IPS-18c (cell line): ENCODE measurements at regions not wholly inside any gene's neighbourhood (a gene's known extent, or its start where the extent isn't known, plus 50 kb on each side); places are given as distances from the start of the nearest gene placed in this dataset.
"Not testable (repeated sequence)": the region's sequence is repeated elsewhere in the genome, so short reads cannot be mapped to it uniquely, and the experiment has no call there.

Source experiments
- H3K4me3 ChIP-seq: 2 replicates; pipeline ENCODE4 v1.7.0; 2013; ENCODE audit warnings: low read depth, mild to moderate bottlenecking, low read length, moderate library complexity; ENCODE audit not compliant: insufficient read depth
- H3K9me3 ChIP-seq: one replicate; pipeline ENCODE4 v1.6.1; 2013; ENCODE audit warnings: mild to moderate bottlenecking, low read length, moderate library complexity; ENCODE audit not compliant: control insufficient read depth, insufficient read depth

- Histone ChIP-seq H3K4me3 (no peak overlapping the region), H3K9me3 (no peaks in the 10 kb centered on the region)
These were observed 288.8 kb downstream of the KIF2B start for GRCh38 chr17:54111576-54111975.

GRCh38 chr17:54117452-54117851 lies 294.7 kb downstream of the KIF2B start:
- H3K9me3 ChIP-seq: no peaks in the 10 kb centered on the region

DNA sequence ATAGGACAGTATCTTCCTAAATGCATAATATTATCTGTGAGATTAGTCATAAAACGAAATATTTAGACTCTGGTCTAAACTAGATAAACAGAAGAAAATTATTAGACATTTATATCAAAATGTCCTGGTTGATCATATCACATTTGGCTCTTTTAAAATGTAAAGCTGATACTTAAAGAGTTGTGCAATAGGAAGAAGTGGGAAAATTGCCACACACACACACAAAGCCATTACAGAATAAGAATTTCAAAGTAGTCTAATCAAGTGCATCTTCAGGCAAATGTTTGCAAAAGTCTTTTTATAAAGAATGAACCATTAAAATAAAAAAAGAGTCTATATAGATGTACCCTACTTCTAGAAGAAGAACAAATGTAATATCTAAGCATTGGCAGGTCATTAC lies 301.7 kb downstream of the KIF2B start:
- Histone ChIP-seq H3K4me3 (no peak overlapping the region), H3K9me3 (peaks cover 5% of the 10 kb centered on the region)

More at GRCh38 chr17:54117452-54117851, 294.7 kb downstream of the KIF2B start:
- H3K4me3 ChIP-seq: no peak overlapping the region

DNA sequence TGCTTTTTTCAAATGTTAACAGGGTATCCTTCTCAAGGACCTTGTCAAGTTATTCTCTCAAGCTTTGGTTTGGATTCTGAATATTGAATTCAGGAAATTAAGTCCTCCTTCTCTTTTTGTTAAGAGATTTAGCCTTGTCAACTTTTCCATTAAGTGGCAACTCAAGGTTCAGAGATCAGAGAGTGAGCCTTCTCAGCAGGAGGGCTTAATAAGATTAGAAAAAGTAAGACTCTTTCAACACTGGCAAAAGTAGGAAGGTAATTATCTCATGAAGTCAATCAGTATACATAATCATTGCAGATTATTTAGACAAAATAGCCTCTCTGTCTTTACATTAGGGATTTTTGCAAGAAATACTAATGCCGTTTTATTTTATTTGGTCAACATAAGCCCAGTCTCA lies 330.7 kb downstream of the KIF2B start:
- Histone ChIP-seq H3K4me3 (no peak overlapping the region), H3K9me3 (no peaks in the 10 kb centered on the region)

GRCh38 chr17:54157542-54157941 lies 334.8 kb downstream of the KIF2B start:
- no peak overlapping the region for H3K4me3 ChIP-seq
- H3K9me3 ChIP-seq: no peaks in the 10 kb centered on the region

GRCh38 chr17:54172096-54172984 lies 349.6 kb downstream of the KIF2B start:
- no peaks in the 10 kb centered on the region for H3K9me3 ChIP-seq
- no peak overlapping the region for H3K4me3 ChIP-seq

DNA sequence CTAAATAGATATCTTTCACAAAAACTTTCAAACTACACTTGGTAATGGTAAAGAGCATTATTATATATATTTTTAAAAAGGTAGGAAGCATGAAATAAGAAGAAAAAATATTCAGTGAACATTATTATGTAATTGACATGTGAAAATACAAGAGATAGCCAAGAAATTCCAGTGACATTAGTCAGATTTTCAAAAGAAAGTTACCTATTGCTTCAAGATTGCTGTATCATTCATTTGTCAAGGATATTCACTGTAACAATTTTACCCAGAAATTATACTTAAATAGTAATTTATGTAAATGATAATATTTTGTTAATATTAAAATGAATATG lies 350.2 kb downstream of the KIF2B start:
- Histone ChIP-seq H3K4me3 (no peak overlapping the region), H3K9me3 (no peaks in the 10 kb centered on the region)

- no peak overlapping the region for H3K4me3 ChIP-seq
These were observed 355.0 kb downstream of the KIF2B start for GRCh38 chr17:54177606-54178308.

DNA sequence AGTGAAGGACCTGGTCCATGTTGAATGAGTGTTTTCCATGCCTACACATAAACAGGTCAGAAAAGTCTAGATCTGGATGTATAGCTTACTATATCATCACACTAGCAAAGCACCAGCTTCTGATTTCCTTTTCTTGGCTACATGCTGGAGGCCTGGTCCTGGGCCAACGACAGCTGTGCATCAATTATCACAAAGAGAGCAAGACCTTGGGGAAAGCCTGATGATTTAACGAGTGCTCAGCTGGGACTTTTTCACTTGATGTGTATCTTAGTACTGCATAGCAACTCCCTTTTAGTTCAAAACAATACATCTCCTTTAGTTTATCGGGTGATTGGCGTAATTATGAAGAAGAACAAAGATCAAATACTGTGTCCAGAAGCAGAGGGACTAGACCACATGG lies 358.2 kb downstream of the KIF2B start:
- no peaks in the 10 kb centered on the region for H3K9me3 ChIP-seq
- no peak overlapping the region for H3K4me3 ChIP-seq

More at GRCh38 chr17:54177606-54178308, 355.0 kb downstream of the KIF2B start:
- no peaks in the 10 kb centered on the region for H3K9me3 ChIP-seq

DNA sequence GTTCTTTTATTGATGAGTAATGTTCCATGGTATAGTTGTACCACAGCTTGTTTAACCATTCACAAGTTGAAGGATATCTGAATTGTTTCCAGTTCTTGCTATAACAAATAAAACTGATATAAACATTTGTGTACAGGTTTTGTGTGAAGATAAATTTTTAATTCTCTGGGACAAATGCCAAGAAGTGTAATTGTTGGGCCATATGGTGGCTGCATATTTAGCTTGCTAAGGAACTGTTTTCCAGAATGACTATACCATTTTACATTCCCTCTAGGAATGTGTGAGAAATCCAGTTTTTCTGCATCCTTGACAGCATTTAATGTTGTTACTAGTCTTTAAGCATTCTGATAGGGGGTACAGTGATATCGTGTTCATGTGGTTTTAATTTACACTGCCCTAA lies 368.5 kb downstream of the KIF2B start:
- Histone ChIP-seq H3K4me3 (no peak overlapping the region), H3K9me3 (no peaks in the 10 kb centered on the region)

GRCh38 chr17:54194268-54194667 lies 371.5 kb downstream of the KIF2B start:
- H3K9me3 ChIP-seq: no peaks in the 10 kb centered on the region
- no peak overlapping the region for H3K4me3 ChIP-seq

- no peak overlapping the region for H3K4me3 ChIP-seq
- no peaks in the 10 kb centered on the region for H3K9me3 ChIP-seq
These were observed 374.0 kb downstream of the KIF2B start for GRCh38 chr17:54196751-54197150.

DNA sequence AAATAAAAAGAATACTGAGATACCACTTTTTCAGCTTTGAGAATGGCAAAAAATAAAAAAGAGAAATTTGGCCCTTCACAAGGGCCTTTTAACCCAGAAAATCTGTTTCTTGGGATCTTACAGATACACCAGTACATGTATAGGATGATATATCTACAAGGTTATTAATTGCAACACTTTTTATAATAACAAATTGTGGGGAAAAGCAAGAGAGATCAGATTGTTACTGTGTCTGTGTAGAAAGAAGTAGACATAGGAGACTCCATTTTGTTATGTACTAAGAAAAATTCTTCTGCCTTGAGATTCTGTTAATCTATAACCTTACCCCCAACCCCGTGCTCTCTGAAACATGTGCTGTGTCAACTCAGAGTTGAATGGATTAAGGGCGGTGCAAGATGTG lies 378.7 kb downstream of the KIF2B start:
- not testable (repeated sequence) for H3K4me3 ChIP-seq, H3K9me3 ChIP-seq

GRCh38 chr17:54220829-54221228 lies 398.1 kb downstream of the KIF2B start:
- no peak overlapping the region for H3K4me3 ChIP-seq

DNA sequence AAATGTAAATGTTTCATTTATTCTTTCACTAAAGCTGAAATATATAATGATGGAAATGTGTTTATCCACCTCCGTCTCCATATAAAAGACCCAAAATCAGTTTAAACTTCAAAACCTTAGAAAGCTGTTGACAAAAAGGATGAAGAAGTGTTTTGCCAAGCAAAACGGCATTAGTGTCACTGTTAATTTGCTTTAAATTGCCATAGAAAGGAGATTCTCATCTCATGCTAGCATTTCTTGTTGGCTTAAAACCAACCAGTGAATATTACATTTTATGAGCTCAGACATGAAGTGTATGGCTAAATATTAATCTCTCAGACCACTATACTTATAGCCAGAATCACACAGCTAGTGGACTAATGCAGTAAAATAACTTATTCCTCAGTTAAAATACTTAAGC lies 398.8 kb downstream of the KIF2B start:
- Histone ChIP-seq H3K4me3 (no peak overlapping the region), H3K9me3 (no peaks in the 10 kb centered on the region)

More at GRCh38 chr17:54220829-54221228, 398.1 kb downstream of the KIF2B start:
- no peaks in the 10 kb centered on the region for H3K9me3 ChIP-seq

GRCh38 chr17:54235571-54235970 lies 412.8 kb downstream of the KIF2B start:
- Histone ChIP-seq H3K9me3 (no peaks in the 10 kb centered on the region), H3K4me3 (no peak overlapping the region)

DNA sequence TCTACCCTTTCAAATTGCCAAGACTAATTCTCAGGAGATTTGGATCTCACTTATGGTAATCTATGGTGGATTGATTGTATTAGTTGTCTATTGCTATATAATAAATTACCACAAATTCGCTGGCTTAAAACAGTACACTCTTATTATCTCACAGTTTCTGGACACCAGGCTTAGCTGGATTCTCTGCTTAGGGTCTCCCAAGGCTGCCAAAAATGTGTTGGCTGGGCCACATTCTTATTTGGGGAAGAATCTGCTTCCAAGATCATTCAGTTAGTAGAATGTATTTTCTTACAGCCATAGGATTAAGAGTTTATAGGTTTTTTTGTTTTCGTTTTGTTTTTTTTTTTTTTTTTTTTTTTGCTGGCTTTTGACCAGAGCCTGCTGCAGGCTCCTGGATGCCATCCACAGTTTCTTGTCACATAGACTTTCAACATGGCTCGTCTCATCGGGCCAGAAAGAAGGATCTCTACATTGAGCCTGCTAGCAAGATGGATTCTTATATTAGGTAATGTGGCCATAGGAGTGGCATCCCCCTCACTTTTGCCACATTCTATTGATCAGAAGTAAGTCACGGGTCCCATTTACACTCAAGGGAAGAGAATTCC lies 415.3 kb downstream of the KIF2B start:
- Histone ChIP-seq H3K4me3 (no peak overlapping the region), H3K9me3 (no peaks in the 10 kb centered on the region)

DNA sequence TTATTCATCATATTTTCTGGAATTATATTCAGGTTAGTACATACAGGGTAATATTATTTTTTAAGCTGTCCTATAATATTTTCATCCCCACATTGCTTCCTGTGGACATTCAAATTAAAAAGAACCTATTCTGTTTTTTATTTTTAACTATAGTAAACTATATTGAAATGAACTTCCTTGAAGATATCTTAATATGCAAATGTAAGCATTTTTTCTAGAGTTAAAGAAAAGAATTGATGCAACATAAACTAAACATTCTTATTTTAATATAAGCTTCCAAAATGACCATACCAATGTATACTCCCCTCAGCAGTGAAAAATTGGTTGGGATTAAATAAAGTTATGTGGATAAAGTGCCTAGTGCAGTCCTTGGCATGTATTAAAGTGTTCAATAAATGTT lies 416.6 kb downstream of the KIF2B start:
- Histone ChIP-seq H3K9me3 (no peaks in the 10 kb centered on the region), H3K4me3 (no peak overlapping the region)
